Muscle layer of duodenum (tissue), 2 donors: ENCODE measurements at regions not wholly inside any gene's neighbourhood (a gene's known extent, or its start where the extent isn't known, plus 50 kb on each side); places are given as distances from the start of the nearest gene placed in this dataset.

Source experiments
- H3K27ac ChIP-seq: one replicate; pipeline ENCODE4 v1.7.0; 2013; ENCODE audit warnings: mild to moderate bottlenecking, low read length
- H3K27me3 ChIP-seq: one replicate; pipeline ENCODE4 v1.7.0; 2013; ENCODE audit warnings: low read depth, mild to moderate bottlenecking, control low read depth, low read length
- H3K36me3 ChIP-seq, 2 donors: one replicate each; pipeline ENCODE4 v1.7.0; 2013; ENCODE audit warnings: low read length in 2 of 2, control low read depth in 1 of 2, mild to moderate bottlenecking in 1 of 2; ENCODE audit not compliant: insufficient read depth in 2 of 2, control insufficient read depth in 1 of 2
- H3K4me1 ChIP-seq, 2 donors: one replicate each; pipeline ENCODE4 v1.7.0; 2013; ENCODE audit warnings: low read length in 2 of 2, mild to moderate bottlenecking in 2 of 2, control low read depth in 1 of 2, moderate library complexity in 1 of 2; ENCODE audit not compliant: insufficient read depth in 2 of 2, control insufficient read depth in 1 of 2
- H3K4me3 ChIP-seq, 2 donors: one replicate each; pipeline ENCODE4 v1.7.0; 2013; ENCODE audit warnings: low read length in 2 of 2, low read depth in 1 of 2, mild to moderate bottlenecking in 1 of 2
- H3K9me3 ChIP-seq, 2 donors: one replicate each; pipeline ENCODE4 v1.7.0; 2013; ENCODE audit warnings: low read length in 2 of 2, control low read depth in 1 of 2, mild to moderate bottlenecking in 1 of 2; ENCODE audit not compliant: control insufficient read depth in 1 of 2
- donor health status: healthy.

DNA sequence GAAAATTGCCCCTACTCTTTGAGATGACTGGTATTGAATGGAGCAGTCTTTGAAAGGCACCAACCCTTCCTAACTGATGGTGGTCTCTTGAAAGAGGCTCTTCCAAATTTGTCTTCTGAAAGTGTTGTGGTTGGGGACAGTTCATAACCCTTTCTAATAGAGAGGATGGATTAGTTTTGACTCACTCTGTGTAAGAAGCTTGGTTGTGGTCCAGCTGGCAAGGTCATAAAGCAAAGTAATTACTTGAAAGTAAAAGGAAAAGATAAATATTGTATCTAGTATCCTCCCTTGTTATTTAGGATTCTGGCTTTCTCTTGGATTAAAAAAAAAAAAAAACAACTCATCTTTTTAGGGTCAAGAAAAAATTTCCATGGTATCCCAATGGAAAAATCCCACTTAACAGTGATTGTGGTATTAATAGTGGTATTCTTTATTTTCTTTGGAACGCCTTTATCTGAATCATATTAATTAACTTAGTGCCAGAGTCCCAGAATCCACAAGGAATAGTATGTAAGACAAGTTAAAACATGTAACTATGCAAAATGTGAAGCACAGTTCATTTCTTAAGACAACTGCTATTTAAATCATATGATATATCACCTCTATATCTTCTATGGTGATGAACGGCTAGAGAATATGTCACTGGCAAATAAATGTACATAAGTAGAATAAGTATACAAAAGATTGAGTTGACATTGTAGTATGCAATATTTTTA is 469.3 kb upstream of the CDIN1 start:
- Histone ChIP-seq H3K4me1 (peaks cover 0 to 7% of the 10 kb centered on the region in 2 donors), H3K9me3 (no peaks in the 10 kb centered on the region), H3K27ac (no peak overlapping the region), H3K4me3 (no peak overlapping the region), H3K27me3 (no peaks in the 10 kb centered on the region), H3K36me3 (no peaks in the 10 kb centered on the region)

DNA sequence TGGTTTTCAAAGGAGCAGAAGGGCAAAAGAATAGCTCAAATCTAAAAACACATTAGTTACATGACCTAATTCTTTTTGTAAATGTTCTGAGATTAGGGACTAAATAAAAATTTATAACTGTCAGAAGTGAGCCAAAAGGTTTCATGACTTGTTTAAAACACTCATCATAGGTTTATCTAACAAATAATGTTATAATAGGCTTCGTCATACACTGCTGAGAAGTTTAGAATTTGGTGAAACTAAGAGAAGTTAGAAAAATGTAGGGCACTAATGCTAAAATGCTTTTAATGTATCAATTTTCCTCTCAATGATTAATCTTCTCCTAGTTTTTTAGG is 468.8 kb upstream of the CDIN1 start:
- H3K4me1 ChIP-seq = peaks cover 0 to 7% of the 10 kb centered on the region in 2 donors
- no peak overlapping the region for H3K27ac ChIP-seq
- H3K4me3 ChIP-seq = no peak overlapping the region
- no peaks in the 10 kb centered on the region for H3K36me3 ChIP-seq
- H3K27me3 ChIP-seq = no peaks in the 10 kb centered on the region
- H3K9me3 ChIP-seq = no peaks in the 10 kb centered on the region

DNA sequence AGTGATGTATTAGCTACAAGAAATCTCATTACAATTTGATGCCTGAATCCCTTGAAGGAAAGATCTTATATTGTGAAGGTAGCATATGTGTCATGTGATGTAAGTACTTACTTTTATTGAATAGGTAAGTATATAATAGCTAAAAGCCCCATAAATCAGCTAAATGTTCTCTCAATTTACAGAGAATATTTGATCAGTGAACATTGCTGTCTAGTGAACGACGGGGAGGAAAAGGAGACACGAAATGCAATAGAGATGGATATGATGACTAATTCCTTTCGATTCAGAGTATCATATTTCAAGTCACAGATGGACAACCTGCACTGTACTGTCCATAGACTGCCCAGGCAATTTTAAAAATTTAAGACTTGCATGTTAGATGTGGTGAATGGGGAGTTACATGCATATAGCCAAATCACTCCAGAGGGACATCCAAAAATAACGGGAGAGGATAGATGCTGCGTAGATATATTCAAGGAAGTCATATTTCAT is 462.1 kb upstream of the CDIN1 start:
- no peaks in the 10 kb centered on the region for H3K27me3 ChIP-seq
- H3K9me3 ChIP-seq = no peaks in the 10 kb centered on the region
- H3K4me1 ChIP-seq = no peaks in the 10 kb centered on the region
- no peak overlapping the region for H3K27ac ChIP-seq
- no peak overlapping the region for H3K4me3 ChIP-seq
- no peaks in the 10 kb centered on the region for H3K36me3 ChIP-seq

DNA sequence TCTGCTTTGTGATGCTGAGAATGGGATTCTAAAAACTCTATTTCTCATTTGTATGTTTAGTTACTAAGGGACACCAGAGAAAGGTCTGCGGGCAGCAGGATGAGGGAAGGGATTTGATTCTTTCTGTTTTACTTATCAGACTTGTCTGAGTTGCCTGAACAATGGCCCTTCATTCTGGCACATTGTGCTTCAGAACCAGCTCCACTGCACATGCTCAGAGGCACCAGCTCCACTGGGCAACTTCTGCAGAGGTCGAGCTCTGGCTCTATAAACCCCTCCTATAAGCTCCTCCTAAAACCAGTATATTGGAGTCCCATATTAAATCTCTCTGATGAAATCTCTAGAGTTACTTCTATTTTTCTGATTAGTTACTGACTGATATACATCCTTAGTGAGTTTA is 453.2 kb upstream of the CDIN1 start:
- Histone ChIP-seq H3K27me3 (no peaks in the 10 kb centered on the region), H3K4me1 (no peaks in the 10 kb centered on the region), H3K4me3 (no peak overlapping the region), H3K36me3 (no peaks in the 10 kb centered on the region), H3K9me3 (no peaks in the 10 kb centered on the region), H3K27ac (no peak overlapping the region)

DNA sequence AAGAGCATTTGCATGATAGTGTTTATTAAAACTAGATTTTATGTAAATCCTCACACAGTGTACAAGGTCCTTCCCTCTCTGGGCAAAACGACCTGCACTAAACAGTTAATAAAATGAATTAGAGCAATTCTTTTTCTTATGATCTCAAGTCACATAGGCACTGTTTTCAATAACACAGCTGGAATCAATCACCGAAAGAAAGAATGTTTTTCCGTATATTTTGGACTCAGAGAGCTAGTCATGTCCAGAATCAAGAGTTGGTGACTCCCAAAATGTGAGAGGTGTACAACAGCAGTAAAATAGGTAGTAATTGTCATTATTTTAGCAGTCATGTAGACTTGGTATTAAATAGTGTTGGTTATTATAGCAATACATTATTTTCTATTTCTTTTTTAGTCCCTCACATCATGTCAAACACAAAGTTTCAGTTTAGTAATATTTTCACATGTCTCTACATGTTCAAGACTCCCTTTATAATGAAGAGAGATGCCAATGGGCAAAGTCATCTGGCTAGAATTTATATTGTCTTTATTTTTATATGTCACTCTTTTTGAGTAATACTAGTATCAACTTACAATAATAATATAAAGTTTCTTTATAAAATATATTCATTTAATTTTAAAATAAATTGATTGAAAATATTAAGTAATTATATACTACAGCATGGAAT is 448.6 kb upstream of the CDIN1 start:
- H3K4me3 ChIP-seq = no peak overlapping the region
- no peaks in the 10 kb centered on the region for H3K9me3 ChIP-seq
- H3K27me3 ChIP-seq = no peaks in the 10 kb centered on the region
- no peaks in the 10 kb centered on the region for H3K36me3 ChIP-seq
- H3K27ac ChIP-seq = no peak overlapping the region
- no peaks in the 10 kb centered on the region for H3K4me1 ChIP-seq

DNA sequence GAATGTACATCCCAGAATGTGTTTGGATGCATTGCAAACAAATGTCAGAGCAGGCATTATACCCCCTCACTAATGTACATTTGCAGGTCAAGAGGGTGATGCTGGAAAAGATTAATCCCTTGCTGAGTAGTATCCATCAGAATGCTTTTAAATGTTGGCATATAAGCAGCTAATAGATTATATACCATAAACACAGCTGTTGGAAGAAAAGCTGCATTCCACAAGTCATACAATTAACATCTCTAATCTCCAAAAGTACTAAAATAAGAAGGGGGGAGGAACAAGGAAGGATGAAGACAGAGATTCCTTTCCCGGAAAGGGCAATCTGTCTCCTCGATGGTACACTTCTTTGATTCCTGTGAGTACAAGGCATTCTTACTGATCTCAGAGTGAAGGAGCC is 445.7 kb upstream of the CDIN1 start:
- no peaks in the 10 kb centered on the region for H3K9me3 ChIP-seq
- no peaks in the 10 kb centered on the region for H3K36me3 ChIP-seq
- no peaks in the 10 kb centered on the region for H3K4me1 ChIP-seq
- no peak overlapping the region for H3K4me3 ChIP-seq
- no peaks in the 10 kb centered on the region for H3K27me3 ChIP-seq
- H3K27ac ChIP-seq = no peak overlapping the region

DNA sequence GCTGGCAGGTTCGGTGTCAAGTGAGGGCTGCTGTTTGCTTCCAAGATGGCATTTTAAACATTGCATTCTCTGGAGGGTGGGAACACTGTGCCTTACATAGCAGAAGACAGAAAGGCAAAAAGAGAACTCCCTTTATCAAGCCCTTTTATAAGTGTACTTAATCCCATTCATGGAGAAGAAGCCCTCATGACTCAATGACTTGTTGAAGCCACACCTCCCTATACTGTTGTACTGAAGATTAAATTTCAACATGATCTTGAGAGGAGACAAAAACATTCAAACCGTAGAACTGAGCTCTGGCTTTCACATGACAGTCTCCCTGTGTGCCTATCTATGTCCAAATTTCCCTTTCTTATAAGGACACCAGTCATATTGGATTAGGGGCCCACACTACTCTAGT is 443.4 kb upstream of the CDIN1 start:
- H3K4me1 ChIP-seq = no peaks in the 10 kb centered on the region
- H3K27me3 ChIP-seq = no peaks in the 10 kb centered on the region
- H3K9me3 ChIP-seq = no peaks in the 10 kb centered on the region
- no peak overlapping the region for H3K4me3 ChIP-seq
- H3K36me3 ChIP-seq = no peaks in the 10 kb centered on the region
- no peak overlapping the region for H3K27ac ChIP-seq

DNA sequence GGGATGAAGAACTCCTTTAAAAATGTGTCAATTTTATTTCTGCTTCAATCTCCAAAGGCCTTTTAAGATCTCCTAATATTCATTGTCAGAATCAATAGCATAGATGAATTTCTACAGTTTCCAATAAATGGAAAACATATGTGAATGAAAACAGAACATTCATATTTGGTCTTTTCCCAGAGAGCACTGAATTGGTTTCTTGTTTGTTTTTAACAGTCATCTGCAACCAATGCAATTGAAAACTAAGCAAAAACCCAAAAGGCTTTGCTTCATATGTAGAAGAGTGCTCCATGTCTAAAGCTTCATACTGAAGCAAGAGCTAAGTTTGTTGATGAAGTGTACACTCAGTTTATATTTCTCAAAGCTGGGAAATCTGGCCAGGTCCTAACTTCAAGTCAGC is 426.5 kb upstream of the CDIN1 start:
- peaks cover 0 to 3% of the 10 kb centered on the region in 2 donors for H3K9me3 ChIP-seq
- H3K27me3 ChIP-seq = no peaks in the 10 kb centered on the region
- no peak overlapping the region for H3K27ac ChIP-seq
- no peak overlapping the region for H3K4me3 ChIP-seq
- H3K36me3 ChIP-seq = no peaks in the 10 kb centered on the region
- H3K4me1 ChIP-seq = no peaks in the 10 kb centered on the region

DNA sequence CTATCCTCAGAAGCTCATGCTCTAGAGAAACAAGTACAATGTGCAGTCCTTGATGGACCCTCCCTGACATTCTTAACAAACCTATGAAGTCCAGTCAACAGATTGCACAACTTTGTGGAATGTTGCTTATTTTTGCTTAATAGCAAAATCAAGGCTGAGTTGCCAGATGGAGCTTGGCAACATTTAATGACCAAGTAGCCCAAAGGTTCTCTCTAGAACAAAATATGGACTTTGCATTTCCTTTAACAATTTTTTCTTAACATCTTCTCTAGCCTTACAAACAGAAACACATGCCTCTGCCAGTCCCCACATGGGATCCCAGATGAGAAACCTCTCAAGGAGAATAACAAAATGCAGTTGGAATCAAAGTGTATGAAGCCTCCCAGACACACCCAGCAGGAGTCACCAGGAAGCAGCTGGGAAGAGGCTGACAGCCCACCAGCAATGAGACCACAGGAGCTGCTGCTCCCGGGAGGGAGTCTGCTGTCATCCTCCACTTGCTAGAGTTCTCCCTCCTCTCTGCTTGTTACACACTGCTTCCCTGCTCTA is 422.5 kb upstream of the CDIN1 start:
- Histone ChIP-seq H3K36me3 (no peaks in the 10 kb centered on the region), H3K4me3 (no peak overlapping the region), H3K27ac (no peak overlapping the region), H3K4me1 (no peaks in the 10 kb centered on the region), H3K9me3 (no peaks in the 10 kb centered on the region), H3K27me3 (no peaks in the 10 kb centered on the region)

DNA sequence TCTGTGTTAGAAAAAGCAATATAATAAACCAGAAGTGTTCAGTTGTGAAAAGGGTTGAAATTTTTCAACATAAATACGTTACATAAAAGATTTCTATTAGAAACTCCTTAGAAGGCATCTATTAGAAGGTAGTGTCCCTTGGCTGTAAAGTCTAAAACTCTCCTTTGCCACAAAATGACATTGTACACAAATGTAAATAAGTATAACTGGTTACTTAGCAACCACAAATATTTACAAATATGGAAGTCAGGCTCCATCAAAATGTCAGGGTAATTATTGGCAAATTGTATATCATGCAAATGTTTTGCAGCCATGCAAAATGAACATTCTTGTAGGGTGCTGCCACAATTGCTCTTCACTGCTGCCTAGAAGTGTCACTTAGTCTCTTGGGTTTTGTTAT is 419.1 kb upstream of the CDIN1 start:
- Histone ChIP-seq H3K4me1 (no peaks in the 10 kb centered on the region), H3K36me3 (no peaks in the 10 kb centered on the region), H3K27ac (no peak overlapping the region), H3K27me3 (no peaks in the 10 kb centered on the region), H3K9me3 (no peaks in the 10 kb centered on the region), H3K4me3 (no peak overlapping the region)

DNA sequence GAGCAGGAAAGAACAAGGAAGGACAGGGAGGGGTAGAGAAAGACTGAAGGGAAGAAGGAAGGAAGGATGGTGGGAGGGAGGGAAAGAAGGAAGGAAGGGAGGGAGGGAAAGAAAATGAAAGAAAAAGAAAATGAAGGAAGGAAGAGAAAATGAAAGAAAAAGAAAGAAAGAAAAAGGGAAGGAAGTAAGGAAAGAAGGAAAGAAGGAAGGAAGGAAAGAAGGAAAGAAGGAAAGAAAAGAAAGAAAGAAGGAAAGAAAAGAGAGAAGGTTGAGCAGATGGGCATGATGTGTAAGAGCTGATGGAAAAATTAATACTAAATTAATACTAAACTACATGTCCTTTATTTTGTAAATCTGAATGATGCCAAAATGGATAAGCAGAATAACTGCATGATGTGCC is 418.3 kb upstream of the CDIN1 start:
- H3K27me3 ChIP-seq = no peaks in the 10 kb centered on the region
- H3K4me1 ChIP-seq = no peaks in the 10 kb centered on the region
- H3K9me3 ChIP-seq = no peaks in the 10 kb centered on the region
- no peak overlapping the region for H3K27ac ChIP-seq
- no peaks in the 10 kb centered on the region for H3K36me3 ChIP-seq
- H3K4me3 ChIP-seq = no peak overlapping the region
